ENCODE measurements at regions not wholly inside any gene's neighbourhood (a gene's known extent, or its start where the extent isn't known, plus 50 kb on each side); places are given as distances from the start of the nearest gene placed in this dataset.
"Not testable (repeated sequence)": the region's sequence is repeated elsewhere in the genome, so short reads cannot be mapped to it uniquely, and the experiment has no call there.

DNA sequence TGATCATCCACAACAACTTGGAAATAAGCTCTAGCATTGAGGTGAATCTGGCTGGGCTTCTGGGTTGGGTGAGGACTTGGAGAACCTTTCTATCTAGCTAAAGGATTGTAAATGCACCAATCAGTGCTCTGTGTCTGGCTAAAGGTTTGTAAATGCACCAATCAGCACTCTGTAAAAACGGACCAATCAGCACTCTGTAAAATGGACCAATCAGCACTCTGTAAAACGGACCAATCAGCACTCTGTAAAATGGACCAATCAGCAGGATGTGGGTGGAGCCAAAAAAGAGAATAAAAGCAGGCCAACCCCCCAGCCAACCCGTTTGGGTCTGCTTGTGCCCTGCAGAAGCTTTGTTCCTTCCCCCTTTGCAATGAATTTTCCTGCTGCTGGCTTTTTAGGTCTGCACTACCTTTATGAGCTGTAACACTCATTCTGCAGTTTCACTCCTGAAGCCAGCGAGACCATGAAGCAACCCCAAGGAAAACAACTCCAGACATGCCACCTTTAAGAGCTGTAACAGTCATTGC is 135.2 kb upstream of the PDE1C start:
- H3K27me3 ChIP-seq (ENCODE audit: control insufficient read depth in 2 of 2, insufficient read depth in 2 of 2, low read length in 2 of 2); H3K27ac ChIP-seq (ENCODE audit: low read depth in 2 of 2, low read length in 2 of 2); H3K4me3 ChIP-seq (ENCODE audit: low read length in 2 of 2); H3K36me3 ChIP-seq (ENCODE audit: control insufficient read depth in 2 of 2, insufficient read depth in 2 of 2, low read length in 2 of 2); H3K9ac ChIP-seq (ENCODE audit: low read depth in 1 of 2, low read length in 2 of 2); H3K9me3 ChIP-seq (ENCODE audit: control insufficient read depth in 2 of 2, low read length in 2 of 2); H3K4me1 ChIP-seq (ENCODE audit: control insufficient read depth in 2 of 2, insufficient read depth in 2 of 2, low read length in 2 of 2): not testable (repeated sequence)

DNA sequence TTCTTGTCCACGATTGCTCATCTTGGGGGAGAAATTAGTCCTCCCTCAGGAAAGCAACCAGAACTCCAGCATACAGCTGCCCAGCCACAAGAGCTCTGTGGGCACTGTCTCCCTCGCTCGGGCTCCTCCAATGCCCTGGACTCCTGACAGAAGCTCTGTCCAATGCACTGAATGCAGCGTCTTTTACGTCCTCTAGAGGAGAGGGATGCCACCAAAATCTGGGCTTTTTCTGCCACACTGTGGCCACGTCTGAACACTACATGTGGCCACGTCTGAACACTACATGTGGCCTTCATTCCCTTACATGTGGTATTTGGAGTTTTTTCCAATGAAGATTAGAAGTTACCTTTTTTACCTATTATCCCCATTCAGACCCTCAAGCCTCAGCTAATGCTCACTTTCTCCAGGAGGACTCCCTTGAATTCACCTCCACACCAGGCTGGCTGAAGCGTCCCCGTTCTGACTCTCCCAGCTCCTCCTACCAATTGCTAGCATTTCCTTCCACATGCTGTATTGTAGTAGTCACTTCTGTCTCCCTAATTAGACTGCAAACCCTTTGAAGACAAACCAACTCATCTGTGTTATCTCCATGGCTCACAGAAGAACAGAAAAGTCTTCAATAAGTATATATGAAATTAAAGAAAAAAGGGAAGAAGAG is 134.3 kb upstream of the PDE1C start:
- Histone ChIP-seq H3K9ac (ENCODE audit: low read depth in 1 of 2, low read length in 2 of 2) (no peak overlapping the region), H3K4me1 (ENCODE audit: control insufficient read depth in 2 of 2, insufficient read depth in 2 of 2, low read length in 2 of 2) (no peaks in the 10 kb centered on the region), H3K27ac (ENCODE audit: low read depth in 2 of 2, low read length in 2 of 2) (no peak overlapping the region), H3K36me3 (ENCODE audit: control insufficient read depth in 2 of 2, insufficient read depth in 2 of 2, low read length in 2 of 2) (no peaks in the 10 kb centered on the region), H3K27me3 (ENCODE audit: control insufficient read depth in 2 of 2, insufficient read depth in 2 of 2, low read length in 2 of 2) (no peaks in the 10 kb centered on the region), H3K4me3 (ENCODE audit: low read length in 2 of 2) (peak overlapping the region in 1 of 2 donors; percentile 46), H3K9me3 (ENCODE audit: control insufficient read depth in 2 of 2, low read length in 2 of 2) (no peaks in the 10 kb centered on the region)

DNA sequence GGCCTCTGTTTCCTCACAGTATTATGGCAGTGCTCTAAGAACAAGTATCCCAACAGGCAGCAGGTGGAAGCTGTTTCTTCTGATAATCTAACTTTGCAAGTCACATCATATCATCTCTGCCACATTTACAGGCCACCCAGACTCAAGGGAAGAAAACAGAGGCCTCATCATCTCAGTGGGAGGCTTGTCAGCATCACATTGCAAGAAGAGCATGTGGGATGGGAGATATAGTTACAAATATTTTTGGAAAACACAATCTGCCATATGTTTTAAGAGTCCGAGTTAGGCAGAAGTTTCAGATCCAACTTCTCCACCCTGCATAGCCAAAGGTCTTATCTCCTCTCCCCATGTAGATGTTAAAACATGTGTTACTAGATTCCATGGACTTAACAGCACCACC is 130.4 kb upstream of the PDE1C start:
- no peaks in the 10 kb centered on the region for H3K27me3 ChIP-seq (ENCODE audit: control insufficient read depth in 2 of 2, insufficient read depth in 2 of 2, low read length in 2 of 2)
- H3K4me1 ChIP-seq (ENCODE audit: control insufficient read depth in 2 of 2, insufficient read depth in 2 of 2, low read length in 2 of 2): no peaks in the 10 kb centered on the region
- H3K9ac ChIP-seq (ENCODE audit: low read depth in 1 of 2, low read length in 2 of 2): no peak overlapping the region
- no peak overlapping the region for H3K4me3 ChIP-seq (ENCODE audit: low read length in 2 of 2)
- H3K27ac ChIP-seq (ENCODE audit: low read depth in 2 of 2, low read length in 2 of 2): no peak overlapping the region
- H3K9me3 ChIP-seq (ENCODE audit: control insufficient read depth in 2 of 2, low read length in 2 of 2): no peaks in the 10 kb centered on the region
- H3K36me3 ChIP-seq (ENCODE audit: control insufficient read depth in 2 of 2, insufficient read depth in 2 of 2, low read length in 2 of 2): no peaks in the 10 kb centered on the region

GRCh38 chr7:32194537-32194936 is 124.3 kb upstream of the PDE1C start:
- H3K27me3 ChIP-seq (ENCODE audit: control insufficient read depth in 2 of 2, insufficient read depth in 2 of 2, low read length in 2 of 2): no peaks in the 10 kb centered on the region

DNA sequence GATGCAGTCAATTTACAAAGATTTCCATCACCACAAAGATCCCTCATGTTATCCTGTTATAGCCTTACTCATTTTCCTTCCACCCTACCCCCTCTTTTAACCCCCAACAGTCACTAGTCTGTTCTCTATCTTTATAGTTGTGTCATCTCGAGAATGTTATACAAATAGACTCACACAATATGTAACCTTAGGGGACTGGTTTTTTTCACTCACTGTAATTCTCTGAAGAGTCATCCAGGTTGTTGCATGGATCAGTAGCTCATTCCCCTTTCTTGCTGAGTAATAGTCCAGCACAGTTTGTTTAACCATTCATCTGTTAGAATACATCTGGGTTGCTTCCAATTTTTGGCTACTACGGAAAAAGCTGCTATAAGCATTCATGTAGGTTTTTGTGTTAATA is 121.1 kb upstream of the PDE1C start:
- H3K27ac ChIP-seq (ENCODE audit: low read depth in 2 of 2, low read length in 2 of 2): no peak overlapping the region
- no peaks in the 10 kb centered on the region for H3K36me3 ChIP-seq (ENCODE audit: control insufficient read depth in 2 of 2, insufficient read depth in 2 of 2, low read length in 2 of 2)
- no peak overlapping the region for H3K9ac ChIP-seq (ENCODE audit: low read depth in 1 of 2, low read length in 2 of 2)
- H3K9me3 ChIP-seq (ENCODE audit: control insufficient read depth in 2 of 2, low read length in 2 of 2): no peaks in the 10 kb centered on the region
- H3K4me1 ChIP-seq (ENCODE audit: control insufficient read depth in 2 of 2, insufficient read depth in 2 of 2, low read length in 2 of 2): no peaks in the 10 kb centered on the region
- H3K27me3 ChIP-seq (ENCODE audit: control insufficient read depth in 2 of 2, insufficient read depth in 2 of 2, low read length in 2 of 2): no peaks in the 10 kb centered on the region
- H3K4me3 ChIP-seq (ENCODE audit: low read length in 2 of 2): no peak overlapping the region

More at GRCh38 chr7:32194537-32194936, 124.3 kb upstream of the PDE1C start:
- Histone ChIP-seq H3K27ac (ENCODE audit: low read depth in 2 of 2, low read length in 2 of 2) (no peak overlapping the region), H3K36me3 (ENCODE audit: control insufficient read depth in 2 of 2, insufficient read depth in 2 of 2, low read length in 2 of 2) (no peaks in the 10 kb centered on the region), H3K9ac (ENCODE audit: low read depth in 1 of 2, low read length in 2 of 2) (no peak overlapping the region), H3K4me3 (ENCODE audit: low read length in 2 of 2) (no peak overlapping the region), H3K4me1 (ENCODE audit: control insufficient read depth in 2 of 2, insufficient read depth in 2 of 2, low read length in 2 of 2) (no peaks in the 10 kb centered on the region), H3K9me3 (ENCODE audit: control insufficient read depth in 2 of 2, low read length in 2 of 2) (no peaks in the 10 kb centered on the region)

GRCh38 chr7:32179567-32179966 is 109.4 kb upstream of the PDE1C start:
- H3K9me3 ChIP-seq (ENCODE audit: control insufficient read depth in 2 of 2, low read length in 2 of 2): no peaks in the 10 kb centered on the region
- H3K36me3 ChIP-seq (ENCODE audit: control insufficient read depth in 2 of 2, insufficient read depth in 2 of 2, low read length in 2 of 2): no peaks in the 10 kb centered on the region
- H3K27ac ChIP-seq (ENCODE audit: low read depth in 2 of 2, low read length in 2 of 2): no peak overlapping the region
- H3K4me1 ChIP-seq (ENCODE audit: control insufficient read depth in 2 of 2, insufficient read depth in 2 of 2, low read length in 2 of 2): no peaks in the 10 kb centered on the region
- no peaks in the 10 kb centered on the region for H3K27me3 ChIP-seq (ENCODE audit: control insufficient read depth in 2 of 2, insufficient read depth in 2 of 2, low read length in 2 of 2)
- H3K9ac ChIP-seq (ENCODE audit: low read depth in 1 of 2, low read length in 2 of 2): no peak overlapping the region
- no peak overlapping the region for H3K4me3 ChIP-seq (ENCODE audit: low read length in 2 of 2)

GRCh38 chr7:32178677-32179366 is 108.6 kb upstream of the PDE1C start:
- Histone ChIP-seq H3K27me3 (ENCODE audit: control insufficient read depth in 2 of 2, insufficient read depth in 2 of 2, low read length in 2 of 2) (no peaks in the 10 kb centered on the region), H3K9ac (ENCODE audit: low read depth in 1 of 2, low read length in 2 of 2) (no peak overlapping the region), H3K9me3 (ENCODE audit: control insufficient read depth in 2 of 2, low read length in 2 of 2) (no peaks in the 10 kb centered on the region), H3K4me3 (ENCODE audit: low read length in 2 of 2) (no peak overlapping the region), H3K27ac (ENCODE audit: low read depth in 2 of 2, low read length in 2 of 2) (no peak overlapping the region), H3K36me3 (ENCODE audit: control insufficient read depth in 2 of 2, insufficient read depth in 2 of 2, low read length in 2 of 2) (no peaks in the 10 kb centered on the region), H3K4me1 (ENCODE audit: control insufficient read depth in 2 of 2, insufficient read depth in 2 of 2, low read length in 2 of 2) (no peaks in the 10 kb centered on the region)

DNA sequence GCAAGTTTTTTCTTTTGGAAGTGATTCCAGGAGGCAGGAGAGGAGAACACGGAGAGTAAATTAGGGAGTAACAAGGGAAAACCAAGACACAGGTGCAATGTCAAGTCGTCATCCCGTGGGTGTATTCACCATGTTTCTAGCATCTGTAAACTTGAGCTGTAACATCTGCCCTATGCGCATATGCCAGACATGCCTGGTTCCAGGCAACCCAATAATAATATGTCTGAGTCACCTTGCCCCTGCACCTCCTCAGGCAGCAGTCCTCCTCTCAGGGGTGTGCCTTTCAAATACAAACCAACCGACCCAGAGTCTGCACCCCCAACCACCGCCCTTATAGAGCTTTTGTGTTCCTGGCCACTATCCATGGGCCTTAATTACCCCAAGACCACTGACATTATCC is 107.0 kb upstream of the PDE1C start:
- no peak overlapping the region for H3K4me3 ChIP-seq (ENCODE audit: low read length in 2 of 2)
- H3K9me3 ChIP-seq (ENCODE audit: control insufficient read depth in 2 of 2, low read length in 2 of 2): no peaks in the 10 kb centered on the region
- H3K9ac ChIP-seq (ENCODE audit: low read depth in 1 of 2, low read length in 2 of 2): no peak overlapping the region
- H3K36me3 ChIP-seq (ENCODE audit: control insufficient read depth in 2 of 2, insufficient read depth in 2 of 2, low read length in 2 of 2): no peaks in the 10 kb centered on the region
- H3K4me1 ChIP-seq (ENCODE audit: control insufficient read depth in 2 of 2, insufficient read depth in 2 of 2, low read length in 2 of 2): no peaks in the 10 kb centered on the region
- H3K27ac ChIP-seq (ENCODE audit: low read depth in 2 of 2, low read length in 2 of 2): no peak overlapping the region
- no peaks in the 10 kb centered on the region for H3K27me3 ChIP-seq (ENCODE audit: control insufficient read depth in 2 of 2, insufficient read depth in 2 of 2, low read length in 2 of 2)

DNA sequence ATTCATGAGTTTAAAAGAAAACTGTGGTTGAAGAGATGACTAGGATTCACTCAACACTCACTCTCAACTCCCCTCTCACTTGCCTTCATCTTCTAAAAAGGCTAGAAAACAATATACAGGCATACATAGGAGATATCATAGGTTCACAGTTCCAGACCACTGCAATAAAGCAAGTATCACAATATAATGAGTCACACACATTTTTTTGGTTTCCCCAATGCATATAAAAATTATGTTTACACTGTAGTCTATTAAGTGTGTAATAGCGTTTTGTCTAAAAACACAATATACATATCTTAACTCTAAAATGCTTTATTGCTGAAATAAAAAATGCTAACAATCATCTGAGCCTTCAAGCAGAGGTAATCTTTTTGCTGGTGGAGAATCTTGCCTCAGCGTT is 104.9 kb upstream of the PDE1C start:
- Histone ChIP-seq H3K27ac (ENCODE audit: low read depth in 2 of 2, low read length in 2 of 2) (no peak overlapping the region), H3K4me1 (ENCODE audit: control insufficient read depth in 2 of 2, insufficient read depth in 2 of 2, low read length in 2 of 2) (no peaks in the 10 kb centered on the region), H3K4me3 (ENCODE audit: low read length in 2 of 2) (no peak overlapping the region), H3K36me3 (ENCODE audit: control insufficient read depth in 2 of 2, insufficient read depth in 2 of 2, low read length in 2 of 2) (no peaks in the 10 kb centered on the region), H3K9me3 (ENCODE audit: control insufficient read depth in 2 of 2, low read length in 2 of 2) (no peaks in the 10 kb centered on the region), H3K27me3 (ENCODE audit: control insufficient read depth in 2 of 2, insufficient read depth in 2 of 2, low read length in 2 of 2) (no peaks in the 10 kb centered on the region), H3K9ac (ENCODE audit: low read depth in 1 of 2, low read length in 2 of 2) (no peak overlapping the region)

GRCh38 chr7:32171248-32171647 is 101.0 kb upstream of the PDE1C start:
- H3K4me3 ChIP-seq (ENCODE audit: low read length in 2 of 2): no peak overlapping the region
- H3K27me3 ChIP-seq (ENCODE audit: control insufficient read depth in 2 of 2, insufficient read depth in 2 of 2, low read length in 2 of 2): no peaks in the 10 kb centered on the region
- H3K27ac ChIP-seq (ENCODE audit: low read depth in 2 of 2, low read length in 2 of 2): no peak overlapping the region
- no peaks in the 10 kb centered on the region for H3K36me3 ChIP-seq (ENCODE audit: control insufficient read depth in 2 of 2, insufficient read depth in 2 of 2, low read length in 2 of 2)
- H3K4me1 ChIP-seq (ENCODE audit: control insufficient read depth in 2 of 2, insufficient read depth in 2 of 2, low read length in 2 of 2): no peaks in the 10 kb centered on the region
- H3K9me3 ChIP-seq (ENCODE audit: control insufficient read depth in 2 of 2, low read length in 2 of 2): no peaks in the 10 kb centered on the region
- no peak overlapping the region for H3K9ac ChIP-seq (ENCODE audit: low read depth in 1 of 2, low read length in 2 of 2)
